HepG2 (cell line): ENCODE measurements at regions not wholly inside any gene's neighbourhood (a gene's known extent, or its start where the extent isn't known, plus 50 kb on each side); places are given as distances from the start of the nearest gene placed in this dataset.

Source experiments
- BCL6 ChIP-seq: IDR thresholded peaks from 2 replicates; pipeline ENCODE4 v1.6.1; 2016; ENCODE audit warnings: missing genetic modification reagents, missing compliant biosample characterization
- RARA ChIP-seq: IDR thresholded peaks from 2 replicates; pipeline ENCODE4 v1.6.1; 2016; ENCODE audit warnings: missing genetic modification reagents, missing compliant biosample characterization
- SOX6 ChIP-seq, 2 experiments: fragments of 450-650 bp in 1 of 2; sonication (generic) in 1 of 2; formaldehyde crosslinking in 1 of 2; IDR thresholded peaks; 2 replicates each; pipeline versions ENCODE4 v1.4.0 to v1.6.1; 2017 to 2020; ENCODE audit warnings: antibody characterized with exemption in 1 of 2, mild to moderate bottlenecking in 1 of 2, missing genetic modification reagents in 1 of 2
- ZNF609 ChIP-seq: sonication (generic); formaldehyde crosslinking; IDR thresholded peaks from 2 replicates; pipeline ENCODE4 v1.4.0; 2020; ENCODE audit warnings: mild to moderate bottlenecking, missing genetic modification reagents, borderline replicate concordance
- TF ChIP-seq, protein P1 (sequence below): sonication (generic); formaldehyde crosslinking; IDR thresholded peaks from 2 replicates; pipeline ENCODE4 v1.5.0; 2020; ENCODE audit warnings: mild to moderate bottlenecking, missing genetic modification reagents

DNA sequence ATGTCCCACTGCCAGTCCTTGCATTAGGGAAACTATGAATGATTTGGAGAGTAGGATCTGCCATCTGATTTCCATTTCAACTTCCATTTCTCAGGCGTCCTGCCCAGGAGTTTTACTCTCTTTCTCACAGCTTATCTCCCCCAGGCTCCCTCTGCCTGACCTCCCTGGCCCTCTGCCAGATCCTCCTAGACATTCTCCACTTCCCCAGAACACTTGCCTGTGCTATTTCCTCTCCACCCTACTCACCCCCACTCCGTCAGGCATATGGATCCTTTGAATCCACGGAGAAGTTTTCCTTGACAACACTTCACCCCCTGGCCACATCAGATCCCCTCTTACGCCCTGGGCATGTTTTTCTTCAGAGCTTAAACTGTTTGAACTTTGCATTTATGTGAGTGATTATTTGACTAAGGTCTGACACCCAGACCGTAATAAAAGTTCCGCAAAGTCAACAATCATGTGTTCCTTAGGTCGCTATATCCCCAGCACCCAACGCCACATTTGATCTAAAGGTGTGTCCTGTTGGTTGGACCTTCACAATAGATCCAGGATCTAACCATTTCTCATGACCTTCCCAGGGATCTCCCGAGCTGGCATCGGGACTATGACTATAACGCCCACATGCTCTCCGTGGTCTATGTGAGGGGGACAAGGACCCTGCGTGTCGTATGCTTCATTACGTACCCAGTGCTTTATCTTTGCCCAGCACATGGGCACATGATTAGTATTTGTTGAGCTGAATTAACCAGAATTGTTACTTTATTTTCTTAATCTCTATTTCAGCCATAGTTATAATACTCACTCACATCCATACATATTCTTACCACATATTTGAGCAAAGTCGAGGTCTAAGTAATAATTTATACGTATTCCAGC lies 255.8 kb upstream of the FOXN3 start (continued):
- no peak for TF ChIP-seq SOX6 (IDR thresholded peaks at IDR 0.05)
- peak; percentile 15; the same call in 1 of the 2 replicates for TF ChIP-seq SOX6 (CRISPR knock-in tag; IDR thresholded peaks at IDR 0.05)
- TF ChIP-seq, protein P1, sequence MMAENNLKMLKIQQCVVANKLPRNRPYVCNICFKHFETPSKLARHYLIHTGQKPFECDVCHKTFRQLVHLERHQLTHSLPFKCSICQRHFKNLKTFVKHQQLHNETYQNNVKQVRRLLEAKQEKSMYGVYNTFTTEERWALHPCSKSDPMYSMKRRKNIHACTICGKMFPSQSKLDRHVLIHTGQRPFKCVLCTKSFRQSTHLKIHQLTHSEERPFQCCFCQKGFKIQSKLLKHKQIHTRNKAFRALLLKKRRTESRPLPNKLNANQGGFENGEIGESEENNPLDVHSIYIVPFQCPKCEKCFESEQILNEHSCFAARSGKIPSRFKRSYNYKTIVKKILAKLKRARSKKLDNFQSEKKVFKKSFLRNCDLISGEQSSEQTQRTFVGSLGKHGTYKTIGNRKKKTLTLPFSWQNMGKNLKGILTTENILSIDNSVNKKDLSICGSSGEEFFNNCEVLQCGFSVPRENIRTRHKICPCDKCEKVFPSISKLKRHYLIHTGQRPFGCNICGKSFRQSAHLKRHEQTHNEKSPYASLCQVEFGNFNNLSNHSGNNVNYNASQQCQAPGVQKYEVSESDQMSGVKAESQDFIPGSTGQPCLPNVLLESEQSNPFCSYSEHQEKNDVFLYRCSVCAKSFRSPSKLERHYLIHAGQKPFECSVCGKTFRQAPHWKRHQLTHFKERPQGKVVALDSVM (CRISPR knock-in tag): no peak
- TF ChIP-seq RARA (CRISPR knock-in tag): peak; percentile 12; the same call in 1 of the 2 replicates
- peak; percentile 33; the same call in 1 of the 2 replicates for TF ChIP-seq BCL6 (CRISPR knock-in tag)
- TF ChIP-seq ZNF609 (CRISPR knock-in tag): peak; percentile 27; the same call in 1 of the 2 replicates
